CD4-positive, alpha-beta T cell treated with Interleukin-6 at 100 ng/mL for 8 hours (primary cell): ENCODE measurements at regions not wholly inside any gene's neighbourhood (a gene's known extent, or its start where the extent isn't known, plus 50 kb on each side); places are given as distances from the start of the nearest gene placed in this dataset.
"Not testable (repeated sequence)": the region's sequence is repeated elsewhere in the genome, so short reads cannot be mapped to it uniquely, and the experiment has no call there.

Experiments
- DNase-seq: peaks from one replicate; pipeline ENCODE4 v3.0.0-alpha.2; 2020; ENCODE audit warnings: mixed read lengths, low spot score

- no peak for DNase-seq
Observed at GRCh38 chr4:14169460-14169859, 541.9 kb upstream of the BOD1L1 start.

DNA sequence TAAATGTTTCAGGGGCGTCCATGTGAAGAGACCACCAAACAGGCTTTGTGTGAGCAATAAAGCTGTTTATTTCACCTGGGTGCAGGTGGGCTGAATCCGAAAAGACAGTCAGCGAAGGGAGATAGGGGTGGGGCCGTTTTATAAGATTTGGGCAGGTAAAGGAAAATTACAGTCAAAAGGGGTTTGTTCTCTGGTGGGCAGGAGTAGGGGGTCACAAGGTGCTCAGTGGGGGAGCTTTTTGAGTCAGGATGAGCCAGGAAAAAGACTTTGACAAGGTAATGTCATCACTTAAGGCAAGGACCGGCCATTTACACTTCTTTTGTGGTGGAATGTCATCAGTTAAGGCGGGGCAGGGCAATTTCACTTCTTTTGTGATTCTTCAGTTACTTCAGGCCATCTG, 542.4 kb upstream of the BOD1L1 start:
- not testable (repeated sequence) for DNase-seq

DNA sequence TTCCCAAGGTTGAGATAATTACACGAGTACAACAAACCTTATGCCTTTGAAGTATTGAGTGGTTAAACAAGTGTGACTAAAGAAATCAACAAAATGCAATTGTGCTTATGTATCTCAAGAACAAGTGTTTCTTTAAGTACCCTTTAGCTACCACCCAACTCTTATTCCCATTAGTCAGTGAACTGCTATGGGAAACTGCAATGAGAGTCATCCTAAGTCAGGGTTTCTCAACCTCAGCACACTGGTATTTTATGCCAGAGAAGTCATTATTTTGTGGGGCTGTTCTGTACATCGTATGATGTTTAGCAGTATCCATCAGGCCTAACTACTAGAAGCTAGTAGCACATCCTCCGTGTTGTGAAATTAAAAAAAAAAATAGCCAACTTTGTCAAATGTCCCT, 549.1 kb upstream of the BOD1L1 start:
- no peak for DNase-seq

DNA sequence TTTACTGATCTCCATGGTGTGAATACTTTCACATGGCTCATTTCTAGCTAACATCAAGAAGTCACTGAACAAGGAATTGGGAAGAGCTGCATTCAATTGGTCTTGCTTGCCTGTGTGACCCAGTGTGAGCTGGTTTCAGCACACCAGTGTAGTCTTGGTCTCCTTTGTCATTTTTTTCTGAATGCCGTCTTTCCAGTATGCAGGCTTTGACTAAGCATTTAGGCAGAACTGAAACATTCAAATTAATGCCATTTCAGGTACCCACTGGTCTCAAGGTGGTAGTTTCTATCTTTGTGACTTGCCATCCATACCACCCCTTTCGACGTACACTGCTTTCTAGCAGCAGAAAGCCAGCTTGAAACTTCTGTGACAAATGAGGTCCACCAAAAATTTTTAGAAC, 550.5 kb upstream of the BOD1L1 start:
- DNase-seq, result no peak

GRCh38 chr4:14178421-14178820, 550.9 kb upstream of the BOD1L1 start:
- DNase-seq, result peak; percentile 7

GRCh38 chr4:14180166-14180565, 552.6 kb upstream of the BOD1L1 start:
- no peak for DNase-seq

DNA sequence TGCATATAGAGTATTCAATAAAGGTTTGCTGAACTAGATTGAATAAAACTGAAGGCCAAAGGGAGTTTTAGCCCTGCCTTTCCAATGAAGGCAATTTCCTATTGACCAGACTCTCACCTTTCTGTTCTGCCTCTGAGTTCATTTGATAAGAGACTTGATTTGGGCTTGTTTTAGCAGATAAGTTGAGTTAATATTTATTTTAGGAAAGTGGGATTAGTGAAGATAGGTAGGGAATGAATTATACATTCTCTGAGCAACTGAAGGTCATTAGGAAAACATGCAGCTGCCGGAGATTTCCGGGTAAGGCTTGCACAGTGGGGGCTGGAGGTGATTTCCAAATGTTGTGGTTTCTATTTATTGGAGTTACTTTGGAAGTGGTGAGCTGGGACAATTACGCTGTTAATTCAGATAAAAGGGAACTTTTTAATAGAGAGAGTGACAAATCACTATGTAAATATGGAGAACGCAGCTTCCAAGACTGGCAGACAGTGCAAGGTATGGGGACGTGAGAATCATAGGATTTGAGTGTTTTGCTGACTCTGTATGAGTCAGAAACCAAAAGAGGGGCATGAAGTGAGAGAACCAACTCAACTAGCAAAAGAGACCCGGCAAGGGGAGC, 553.6 kb upstream of the BOD1L1 start:
- DNase-seq, result no peak

DNA sequence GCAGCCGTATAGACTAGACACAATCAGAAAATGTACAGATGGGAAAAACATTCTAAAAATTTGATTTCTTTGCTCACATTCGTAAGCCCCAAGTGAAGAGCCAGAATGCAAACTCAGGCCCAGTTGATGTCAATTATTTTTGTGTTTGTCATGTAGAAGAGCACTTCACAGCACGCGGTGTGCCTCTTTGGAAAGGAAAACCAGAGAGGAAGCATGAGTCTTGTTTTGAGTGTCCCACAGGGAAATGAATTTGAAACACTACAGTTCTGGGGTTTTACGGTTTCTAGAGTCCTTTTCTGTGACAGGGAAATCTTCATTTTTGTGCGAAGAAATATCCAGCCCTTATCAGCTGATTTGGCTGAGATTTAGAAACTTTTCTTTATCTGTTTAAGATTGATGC, 554.6 kb upstream of the BOD1L1 start:
- no peak for DNase-seq

GRCh38 chr4:14184265-14184664, 556.7 kb upstream of the BOD1L1 start:
- DNase-seq, result no peak

- DNase-seq, result no peak
Observed at GRCh38 chr4:14184767-14185166, 557.2 kb upstream of the BOD1L1 start.

GRCh38 chr4:14188214-14188613, 560.7 kb upstream of the BOD1L1 start:
- no peak for DNase-seq

GRCh38 chr4:14193601-14194000, 566.1 kb upstream of the BOD1L1 start:
- no peak for DNase-seq

DNA sequence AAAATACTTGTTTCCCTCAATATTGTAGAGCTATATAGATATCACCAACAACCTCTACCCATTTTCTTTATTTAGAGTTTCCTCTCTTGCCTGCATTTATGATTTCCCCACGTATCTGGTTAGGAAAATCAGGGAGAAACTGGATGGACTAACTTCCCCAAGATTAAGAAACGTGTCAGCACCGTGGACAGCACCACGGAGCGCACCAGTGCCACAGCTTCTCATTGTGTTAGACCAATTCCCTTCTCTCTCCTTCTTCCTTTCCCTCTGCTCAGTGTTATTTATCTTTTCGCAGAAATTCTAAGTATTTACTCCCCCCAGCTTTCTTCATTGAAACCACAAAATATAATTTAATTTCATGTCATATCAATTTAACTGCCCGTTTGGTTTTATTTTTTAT, 568.6 kb upstream of the BOD1L1 start:
- DNase-seq, result no peak

DNA sequence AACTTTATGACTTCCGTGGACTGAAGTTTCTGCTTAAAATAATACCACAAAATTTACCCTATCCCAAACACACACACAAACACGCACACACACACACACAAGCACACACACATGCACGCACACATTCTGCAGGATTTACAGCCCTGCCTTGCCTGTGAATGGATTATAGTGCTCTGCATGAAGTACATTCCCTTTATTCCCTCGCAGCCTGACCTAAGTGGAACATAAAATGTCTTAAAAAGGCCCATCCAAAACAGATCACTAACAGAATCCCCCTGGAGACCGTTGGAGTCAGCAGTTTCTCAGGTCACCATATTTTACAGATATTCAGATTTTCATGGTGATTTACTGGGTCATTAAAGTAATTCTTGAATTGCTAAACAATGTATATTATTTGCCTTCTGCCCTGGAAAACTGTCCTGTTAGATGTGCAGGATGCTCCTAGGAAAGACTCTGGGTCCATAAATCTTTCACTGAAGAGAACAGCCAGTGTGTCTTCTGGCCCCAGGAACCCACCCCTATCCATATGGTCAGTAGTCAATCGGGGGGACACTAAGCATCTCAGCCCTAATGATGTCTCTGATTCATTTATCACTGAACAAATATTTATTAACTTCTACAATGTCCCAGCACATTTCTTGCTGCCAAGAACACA, 587.7 kb upstream of the BOD1L1 start:
- no peak for DNase-seq

DNA sequence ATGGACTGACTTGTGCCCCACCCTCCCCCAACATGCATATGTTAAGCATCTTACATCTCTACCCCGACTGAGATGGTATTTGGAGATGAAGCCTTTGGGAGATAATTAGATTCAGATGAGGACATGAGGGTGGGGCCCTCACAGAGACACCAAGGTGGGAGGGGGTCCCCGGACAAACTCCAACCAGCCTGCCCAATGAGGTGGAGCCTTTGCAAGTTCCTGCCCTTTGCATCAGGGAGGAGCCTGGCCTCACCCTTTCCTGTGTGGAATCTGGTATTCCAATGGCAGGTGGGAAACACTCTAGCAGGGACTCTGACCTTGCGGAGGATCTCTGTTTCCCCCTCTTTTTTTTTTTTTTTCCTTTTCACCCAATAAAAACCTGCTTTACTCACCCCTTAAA, 589.9 kb upstream of the BOD1L1 start:
- no peak for DNase-seq

DNA sequence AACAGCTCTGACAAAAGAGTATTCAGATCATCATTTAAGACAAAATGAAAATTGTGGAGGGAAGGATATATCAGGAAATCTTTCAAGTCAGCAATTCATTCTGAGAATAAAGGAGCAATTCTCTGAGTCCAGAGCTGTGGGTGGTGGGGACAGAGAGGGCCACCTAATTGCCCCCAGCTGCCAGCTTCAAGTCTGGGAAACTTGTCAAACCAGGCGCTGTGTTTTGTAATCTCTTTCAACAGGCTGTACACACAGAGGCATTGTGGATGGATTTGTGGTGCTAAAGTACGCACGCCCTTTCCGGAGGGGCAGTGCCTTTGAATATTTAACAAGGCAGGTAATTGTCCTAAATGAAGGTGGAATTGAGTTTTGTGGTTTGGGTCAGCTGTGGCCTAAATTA, 591.1 kb upstream of the BOD1L1 start:
- no peak for DNase-seq

GRCh38 chr4:14221176-14221575, 593.7 kb upstream of the BOD1L1 start:
- DNase-seq, result no peak

GRCh38 chr4:14222377-14223029, 595.0 kb upstream of the BOD1L1 start:
- no peak for DNase-seq

- no peak for DNase-seq
Observed at GRCh38 chr4:14223461-14223860, 595.9 kb upstream of the BOD1L1 start.

- DNase-seq, result no peak
Observed at GRCh38 chr4:14225688-14226207, 598.2 kb upstream of the BOD1L1 start.

DNA sequence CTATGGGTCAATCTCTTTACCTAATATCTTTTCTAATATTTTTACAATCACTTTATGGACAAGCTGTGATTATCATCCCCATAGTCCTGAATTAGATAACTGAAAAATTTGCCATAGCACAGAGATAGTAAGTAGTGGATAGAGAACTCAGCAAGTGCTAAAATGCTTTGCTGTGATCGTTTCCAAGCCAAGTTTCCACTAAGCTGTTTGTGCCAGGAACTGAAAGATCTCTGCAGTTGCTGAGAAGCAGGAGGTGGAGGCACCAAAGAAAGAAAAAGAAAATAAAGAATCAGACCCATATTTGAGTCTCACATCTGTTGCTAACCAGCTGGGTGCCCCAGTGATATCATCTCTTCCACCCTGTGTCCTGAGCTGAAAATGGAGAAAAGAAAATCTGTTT, 605.6 kb upstream of the BOD1L1 start:
- DNase-seq, result no peak

- DNase-seq, result no peak
Observed at GRCh38 chr4:14234307-14234706, 606.8 kb upstream of the BOD1L1 start.

DNA sequence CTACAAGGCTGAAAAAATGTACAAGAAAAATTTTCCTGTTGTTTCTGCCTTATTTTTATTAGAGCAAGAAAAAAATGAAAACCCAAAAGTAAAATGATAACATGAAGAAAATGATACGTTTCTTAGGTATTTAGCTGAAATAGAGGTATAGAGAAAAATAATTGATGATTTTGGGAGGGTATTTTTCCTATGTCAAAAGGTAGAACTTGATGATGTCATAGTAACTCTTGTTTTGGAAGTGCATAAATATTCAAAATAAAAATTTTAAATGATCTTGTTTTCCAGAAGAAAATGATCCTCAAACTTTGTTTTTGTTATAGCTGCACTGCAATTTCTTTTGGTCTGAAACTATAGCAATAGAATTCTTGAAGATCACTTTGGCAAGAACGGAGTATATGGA, 608.8 kb upstream of the BOD1L1 start:
- no peak for DNase-seq
